MM.1S (cell line): ENCODE measurements at regions not wholly inside any gene's neighbourhood (a gene's known extent, or its start where the extent isn't known, plus 50 kb on each side); places are given as distances from the start of the nearest gene placed in this dataset.

Experiments
- EZH2 ChIP-seq: fragments of 300-600 bp; sonication (generic); optimal IDR thresholded peaks from 2 replicates; pipeline ENCODE3; 2017; ENCODE audit warnings: low read depth, mild to moderate bottlenecking, antibody characterized with exemption, low read length, mixed read lengths
- EZH2phosphoT487 ChIP-seq: fragments of 300-600 bp; sonication (generic); IDR thresholded peaks from 2 replicates; pipeline ENCODE4 v1.6.1; 2018; ENCODE audit warnings: antibody characterized with exemption, low read length
- TF ChIP-seq, protein P1 (sequence below): fragments of 300-600 bp; sonication (generic); IDR thresholded peaks from 2 replicates; pipeline ENCODE4 v1.5.1; 2016; ENCODE audit warnings: antibody characterized with exemption, low read length, mixed read lengths

GRCh38 chr4:96228463-96228862 lies 388.6 kb downstream of the PDHA2 start:
- TF ChIP-seq, protein P1, sequence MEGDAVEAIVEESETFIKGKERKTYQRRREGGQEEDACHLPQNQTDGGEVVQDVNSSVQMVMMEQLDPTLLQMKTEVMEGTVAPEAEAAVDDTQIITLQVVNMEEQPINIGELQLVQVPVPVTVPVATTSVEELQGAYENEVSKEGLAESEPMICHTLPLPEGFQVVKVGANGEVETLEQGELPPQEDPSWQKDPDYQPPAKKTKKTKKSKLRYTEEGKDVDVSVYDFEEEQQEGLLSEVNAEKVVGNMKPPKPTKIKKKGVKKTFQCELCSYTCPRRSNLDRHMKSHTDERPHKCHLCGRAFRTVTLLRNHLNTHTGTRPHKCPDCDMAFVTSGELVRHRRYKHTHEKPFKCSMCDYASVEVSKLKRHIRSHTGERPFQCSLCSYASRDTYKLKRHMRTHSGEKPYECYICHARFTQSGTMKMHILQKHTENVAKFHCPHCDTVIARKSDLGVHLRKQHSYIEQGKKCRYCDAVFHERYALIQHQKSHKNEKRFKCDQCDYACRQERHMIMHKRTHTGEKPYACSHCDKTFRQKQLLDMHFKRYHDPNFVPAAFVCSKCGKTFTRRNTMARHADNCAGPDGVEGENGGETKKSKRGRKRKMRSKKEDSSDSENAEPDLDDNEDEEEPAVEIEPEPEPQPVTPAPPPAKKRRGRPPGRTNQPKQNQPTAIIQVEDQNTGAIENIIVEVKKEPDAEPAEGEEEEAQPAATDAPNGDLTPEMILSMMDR = no peak
- TF ChIP-seq EZH2phosphoT487 (no peak), EZH2 (no peak)
